ENCODE measurements at regions not wholly inside any gene's neighbourhood (a gene's known extent, or its start where the extent isn't known, plus 50 kb on each side); places are given as distances from the start of the nearest gene placed in this dataset.

- H3K79me2 ChIP-seq (ENCODE audit: control insufficient read depth, insufficient read depth, low read length), result no peaks in the 10 kb centered on the region
- FAIRE-seq (no peak), DNase-seq (ENCODE audit: low read depth, low spot score) (no peak), ATAC-seq (peak; percentile 37)
- 41% methylated on average over 5 of the region's 5 CpGs for WGBS (ENCODE audit: insufficient coverage, insufficient replicate concordance, low lambda C conversion rate, missing lambda C conversion rate)
- ChIA-PET RAD21 (ENCODE audit: unreplicated experiment) (interaction anchor here (0.7 kb wide), 1 partner anchor 16 kb away, joined by 3 read pairs; no protein-coding TSS in a partner anchor), POLR2A (no interaction called here), SMC1A (ENCODE audit: uncharacterized antibody, unreplicated experiment) (no interaction called here), CTCF (no interaction called here)
- H3K4me2 ChIP-seq (ENCODE audit: control insufficient read depth, insufficient read depth), result no peak overlapping the region
- H3K9ac ChIP-seq (ENCODE audit: control insufficient read depth, insufficient read depth, low read length), result no peak overlapping the region
- no TSS peak for BruUV-seq (replicated peaks)
- H3K36me3 ChIP-seq (ENCODE audit: control insufficient read depth in 2 of 2, insufficient read depth in 2 of 2, low read length in 1 of 2), result no peaks in the 10 kb centered on the region
- no peak overlapping the region for H3K27ac ChIP-seq (ENCODE audit: control insufficient read depth, insufficient read depth)
- peak overlapping the region; percentile 5; the same call in 1 of the 2 replicates for H2AFZ ChIP-seq (ENCODE audit: control insufficient read depth, low read depth, low read length)
- H3K9me3 ChIP-seq (replicated peaks; ENCODE audit: control insufficient read depth, insufficient read depth, low read length), result no peaks in the 10 kb centered on the region
- in situ Hi-C loops (cut with MboI) (no loop called here), intact Hi-C loops (cut with micrococcal nuclease; ENCODE audit: unreplicated experiment) (no loop called here)
- TF ChIP-seq TARDBP (IDR thresholded peaks at IDR 0.05; ENCODE audit: borderline replicate concordance) (no peak), GABPA (IDR thresholded peaks at IDR 0.05; ENCODE audit: low read depth) (no peak), KDM1A (IDR thresholded peaks at IDR 0.05; ENCODE audit: borderline replicate concordance) (no peak), SRF (IDR thresholded peaks at IDR 0.05; ENCODE audit: low read depth in 2 of 2, low read length in 2 of 2) (peak in 1 of 2 experiments; percentile 29; a peak in 1 of 4 replicates)
- TF ChIP-seq, protein P1, sequence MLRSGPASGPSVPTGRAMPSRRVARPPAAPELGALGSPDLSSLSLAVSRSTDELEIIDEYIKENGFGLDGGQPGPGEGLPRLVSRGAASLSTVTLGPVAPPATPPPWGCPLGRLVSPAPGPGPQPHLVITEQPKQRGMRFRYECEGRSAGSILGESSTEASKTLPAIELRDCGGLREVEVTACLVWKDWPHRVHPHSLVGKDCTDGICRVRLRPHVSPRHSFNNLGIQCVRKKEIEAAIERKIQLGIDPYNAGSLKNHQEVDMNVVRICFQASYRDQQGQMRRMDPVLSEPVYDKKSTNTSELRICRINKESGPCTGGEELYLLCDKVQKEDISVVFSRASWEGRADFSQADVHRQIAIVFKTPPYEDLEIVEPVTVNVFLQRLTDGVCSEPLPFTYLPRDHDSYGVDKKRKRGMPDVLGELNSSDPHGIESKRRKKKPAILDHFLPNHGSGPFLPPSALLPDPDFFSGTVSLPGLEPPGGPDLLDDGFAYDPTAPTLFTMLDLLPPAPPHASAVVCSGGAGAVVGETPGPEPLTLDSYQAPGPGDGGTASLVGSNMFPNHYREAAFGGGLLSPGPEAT (IDR thresholded peaks at IDR 0.05; ENCODE audit: low read depth), result no peak
- H3K4me1 ChIP-seq (ENCODE audit: control insufficient read depth, insufficient read depth, low read length), result no peaks in the 10 kb centered on the region
- H3K27me3 ChIP-seq (replicated peaks in 1 of 2; ENCODE audit: control insufficient read depth in 2 of 2, insufficient read depth in 2 of 2, low read length in 1 of 2), result no peaks in the 10 kb centered on the region
- H3K4me3 ChIP-seq, result no peak overlapping the region
- H4K20me1 ChIP-seq (ENCODE audit: control insufficient read depth, insufficient read depth), result no peaks in the 10 kb centered on the region
These were observed 60.3 kb upstream of the THUMPD2 start for GRCh38 chr2:39839261-39839848.

GRCh38 chr2:39838589-39838988 lies 59.5 kb upstream of the THUMPD2 start:
- intact Hi-C loops (cut with micrococcal nuclease; ENCODE audit: unreplicated experiment), result no loop called here
- Histone ChIP-seq H3K9ac (ENCODE audit: control insufficient read depth, insufficient read depth, low read length) (no peak overlapping the region), H3K4me2 (ENCODE audit: control insufficient read depth, insufficient read depth) (no peak overlapping the region), H3K79me2 (ENCODE audit: control insufficient read depth, insufficient read depth, low read length) (no peaks in the 10 kb centered on the region), H3K4me3 (no peak overlapping the region), H3K9me3 (replicated peaks; ENCODE audit: control insufficient read depth, insufficient read depth, low read length) (no peaks in the 10 kb centered on the region), H3K27ac (ENCODE audit: control insufficient read depth, insufficient read depth) (no peak overlapping the region), H2AFZ (ENCODE audit: control insufficient read depth, low read depth, low read length) (no peak overlapping the region), H3K4me1 (ENCODE audit: control insufficient read depth, insufficient read depth, low read length) (no peaks in the 10 kb centered on the region), H3K27me3 (replicated peaks in 1 of 2; ENCODE audit: control insufficient read depth in 2 of 2, insufficient read depth in 2 of 2, low read length in 1 of 2) (no peaks in the 10 kb centered on the region), H3K36me3 (ENCODE audit: control insufficient read depth in 2 of 2, insufficient read depth in 2 of 2, low read length in 1 of 2) (no peaks in the 10 kb centered on the region), H4K20me1 (ENCODE audit: control insufficient read depth, insufficient read depth) (no peaks in the 10 kb centered on the region)
- ChIA-PET RAD21 (ENCODE audit: unreplicated experiment) (interaction anchor here (0.9 kb wide), 1 partner anchor 13 kb away, joined by 3 read pairs; no protein-coding TSS in a partner anchor), POLR2A (no interaction called here), CTCF (interaction anchor here (1.1 to 2.1 kb wide), 3 partner anchors 10 to 64 kb away, joined by 3 to 9 read pairs (median 6); no protein-coding TSS in a partner anchor), SMC1A (ENCODE audit: uncharacterized antibody, unreplicated experiment) (interaction anchor here (1.4 kb wide), 1 partner anchor 716 kb away, joined by 4 read pairs; no protein-coding TSS in a partner anchor)
- in situ Hi-C loops (cut with MboI), result no loop called here
- 73% methylated on average over 3 of the region's 3 CpGs for WGBS (ENCODE audit: insufficient coverage, insufficient replicate concordance, low lambda C conversion rate, missing lambda C conversion rate)
- FAIRE-seq (no peak), DNase-seq (ENCODE audit: low read depth, low spot score) (no peak), ATAC-seq (peak; percentile 16; the same call in 2 of the 3 replicates)
- no TSS peak for BruUV-seq (replicated peaks)
- TF ChIP-seq GABPA (IDR thresholded peaks at IDR 0.05; ENCODE audit: low read depth) (no peak), MLLT1 (IDR thresholded peaks at IDR 0.05) (no peak), GATAD2B (conservative IDR thresholded peaks at IDR 0.05; ENCODE audit: low read depth) (no peak), IRF5 (IDR thresholded peaks at IDR 0.05; ENCODE audit: borderline replicate concordance) (no peak), FOS (IDR thresholded peaks at IDR 0.05; ENCODE audit: borderline replicate concordance, extremely low read depth, insufficient read length) (no peak), CTCF (IDR thresholded peaks at IDR 0.05 in 2 of 3, conservative IDR thresholded peaks at IDR 0.05 in 1 of 3; ENCODE audit: control insufficient read depth in 2 of 3, extremely low read depth in 1 of 3, insufficient read depth in 1 of 3, low read depth in 3 of 3, low read length in 3 of 3) (no peak)

Measured in GM12878 (cell line).